ENCODE measurements at regions not wholly inside any gene's neighbourhood (a gene's known extent, or its start where the extent isn't known, plus 50 kb on each side); places are given as distances from the start of the nearest gene placed in this dataset.

GRCh38 chr14:29982171-29982570 is 54.5 kb upstream of the PRKD1 start:
- TF ChIP-seq CTCF (IDR thresholded peaks at IDR 0.05) (no peak), POLR2A (IDR thresholded peaks at IDR 0.05) (no peak), POLR2AphosphoS5 (IDR thresholded peaks at IDR 0.05) (no peak), EP300 (IDR thresholded peaks at IDR 0.05) (no peak)

Data from upper lobe of left lung (tissue), 4 donors.